HEK293 (cell line): ENCODE measurements at regions not wholly inside any gene's neighbourhood (a gene's known extent, or its start where the extent isn't known, plus 50 kb on each side); places are given as distances from the start of the nearest gene placed in this dataset.
A peak's percentile ranks its signal among the peaks of the same experiment; 100 is the strongest.

Source experiments
- CTCF ChIA-PET: fragments of 350-600 bp; formaldehyde crosslinking; extraction: SDS; loops from one replicate; lab custom pipeline; 2021; ENCODE audit warnings: antibody characterized with exemption; lab: Yijun Ruan, JAX
- POLR2A ChIA-PET: fragments of 300-600 bp; formaldehyde crosslinking; extraction: SDS; loops from one replicate; lab custom pipeline; 2020; ENCODE audit warnings: antibody characterized with exemption, inconsistent platforms; lab: Yijun Ruan, JAX
- H3K27ac ChIP-seq: fragments of 200-500 bp; sonication (Bioruptor generic); 2 replicates; pipeline ENCODE4 v1.5.1; 2014; ENCODE audit warnings: low read depth, low read length, control low read depth, inconsistent platforms; ENCODE audit errors: extremely low read depth
- H3K36me3 ChIP-seq, 2 experiments: fragments of 200-500 bp in 1 of 2; sonication (Bioruptor generic) in 1 of 2; 1 replicate in 1 of 2; 2 replicates in 1 of 2; pipeline ENCODE4 v1.5.1; 2014 to 2017; ENCODE audit warnings: inconsistent platforms in 2 of 2, low read length in 2 of 2; ENCODE audit not compliant: control insufficient read depth in 2 of 2, insufficient read depth in 1 of 2
- H3K4me1 ChIP-seq: fragments of 200-500 bp; sonication (Bioruptor generic); 2 replicates; pipeline ENCODE4 v1.5.1; 2014; ENCODE audit warnings: mild to moderate bottlenecking, low read length, inconsistent platforms; ENCODE audit not compliant: control insufficient read depth, insufficient read depth
- H3K4me3 ChIP-seq: 2 replicates; pipeline ENCODE4 v1.5.1; 2011; ENCODE audit warnings: low read depth, mild to moderate bottlenecking, control low read depth, low read length, moderate library complexity
- H3K9me3 ChIP-seq: fragments of 200-500 bp; sonication (Bioruptor generic); 2 replicates; pipeline ENCODE4 v1.5.1; 2014; ENCODE audit warnings: low read depth, low read length, inconsistent platforms; ENCODE audit not compliant: control insufficient read depth, insufficient read depth
- KLF16 ChIP-seq: fragments of 450-650 bp; formaldehyde crosslinking; IDR thresholded peaks from 2 replicates; pipeline ENCODE4 v1.5.1; 2017; ENCODE audit warnings: missing biosample characterization, missing genetic modification characterization
- MEIS1 ChIP-seq: sonication (generic); formaldehyde crosslinking; IDR thresholded peaks from 2 replicates; pipeline ENCODE4 v1.8.1; 2022; ENCODE audit warnings: missing genetic modification reagents, mild to moderate bottlenecking, borderline replicate concordance
- MZF1 ChIP-seq: fragments of 450-650 bp; formaldehyde crosslinking; IDR thresholded peaks from 2 replicates; pipeline ENCODE4 v1.5.1; 2017; ENCODE audit warnings: missing biosample characterization, missing genetic modification characterization, borderline replicate concordance
- ZBTB8A ChIP-seq: fragments of 450-650 bp; formaldehyde crosslinking; IDR thresholded peaks from 2 replicates; pipeline ENCODE4 v1.5.1; 2016; ENCODE audit warnings: missing biosample characterization, missing genetic modification characterization
- ZNF157 ChIP-seq: fragments of 450-650 bp; formaldehyde crosslinking; IDR thresholded peaks from 2 replicates; pipeline ENCODE4 v1.5.1; 2016; ENCODE audit warnings: missing biosample characterization, missing genetic modification characterization
- ZNF202 ChIP-seq: fragments of 450-650 bp; formaldehyde crosslinking; IDR thresholded peaks from 2 replicates; pipeline ENCODE4 v1.5.1; 2016; ENCODE audit warnings: missing biosample characterization, missing genetic modification characterization, borderline replicate concordance
- ZNF23 ChIP-seq: fragments of 450-650 bp; formaldehyde crosslinking; IDR thresholded peaks from 2 replicates; pipeline ENCODE4 v1.5.1; 2016; ENCODE audit warnings: missing biosample characterization, missing genetic modification characterization, borderline replicate concordance
- ZNF24 ChIP-seq: fragments of 450-650 bp; formaldehyde crosslinking; IDR thresholded peaks from 2 replicates; pipeline ENCODE4 v1.5.1; 2016; ENCODE audit warnings: missing biosample characterization, missing genetic modification characterization
- ZNF423 ChIP-seq: fragments of 450-650 bp; formaldehyde crosslinking; IDR thresholded peaks from 2 replicates; pipeline ENCODE4 v1.5.1; 2016; ENCODE audit warnings: missing biosample characterization, missing genetic modification characterization
- ZNF48 ChIP-seq: fragments of 450-650 bp; formaldehyde crosslinking; IDR thresholded peaks from 2 replicates; pipeline ENCODE4 v1.5.1; 2016; ENCODE audit warnings: missing biosample characterization, missing genetic modification characterization
- ZNF561 ChIP-seq: fragments of 450-650 bp; IDR thresholded peaks from 2 replicates; pipeline ENCODE4 v1.5.1; 2018; ENCODE audit warnings: missing biosample characterization, missing genetic modification characterization, borderline replicate concordance
- ZNF776 ChIP-seq: fragments of 450-650 bp; formaldehyde crosslinking; IDR thresholded peaks from 2 replicates; pipeline ENCODE4 v1.5.0; 2017; ENCODE audit warnings: missing biosample characterization, missing genetic modification characterization, borderline replicate concordance
- ZNF791 ChIP-seq: fragments of 450-650 bp; formaldehyde crosslinking; IDR thresholded peaks from 2 replicates; pipeline ENCODE4 v1.5.1; 2016; ENCODE audit warnings: missing biosample characterization, missing genetic modification characterization
- ZXDB ChIP-seq: fragments of 450-650 bp; formaldehyde crosslinking; IDR thresholded peaks from 2 replicates; pipeline ENCODE4 v1.5.1; 2016; ENCODE audit warnings: missing biosample characterization, missing genetic modification characterization
- TF ChIP-seq, protein P1 (sequence below): fragments of 450-650 bp; formaldehyde crosslinking; IDR thresholded peaks from 2 replicates; pipeline ENCODE4 v1.5.1; 2017; ENCODE audit warnings: missing biosample characterization, missing genetic modification characterization
- TF ChIP-seq, protein P2 (sequence below): fragments of 450-650 bp; formaldehyde crosslinking; IDR thresholded peaks from 2 replicates; pipeline ENCODE4 v1.5.1; 2016; ENCODE audit warnings: missing biosample characterization, missing genetic modification characterization
- TF ChIP-seq, protein P3 (sequence below): fragments of 450-650 bp; formaldehyde crosslinking; IDR thresholded peaks from 2 replicates; pipeline ENCODE4 v1.5.1; 2016; ENCODE audit warnings: missing biosample characterization, missing genetic modification characterization
- TF ChIP-seq, protein P4 (sequence below): fragments of 450-650 bp; formaldehyde crosslinking; IDR thresholded peaks from 2 replicates; pipeline ENCODE4 v1.5.0; 2017; ENCODE audit warnings: missing biosample characterization, missing genetic modification characterization, borderline replicate concordance
- TF ChIP-seq, protein P5 (sequence below): fragments of 450-650 bp; formaldehyde crosslinking; IDR thresholded peaks from 2 replicates; pipeline ENCODE4 v1.5.1; 2017; ENCODE audit warnings: missing biosample characterization, missing genetic modification characterization
- TF ChIP-seq, protein P6 (sequence below): fragments of 450-650 bp; formaldehyde crosslinking; IDR thresholded peaks from 2 replicates; pipeline ENCODE4 v1.5.1; 2016; ENCODE audit warnings: missing biosample characterization, missing genetic modification characterization

DNA sequence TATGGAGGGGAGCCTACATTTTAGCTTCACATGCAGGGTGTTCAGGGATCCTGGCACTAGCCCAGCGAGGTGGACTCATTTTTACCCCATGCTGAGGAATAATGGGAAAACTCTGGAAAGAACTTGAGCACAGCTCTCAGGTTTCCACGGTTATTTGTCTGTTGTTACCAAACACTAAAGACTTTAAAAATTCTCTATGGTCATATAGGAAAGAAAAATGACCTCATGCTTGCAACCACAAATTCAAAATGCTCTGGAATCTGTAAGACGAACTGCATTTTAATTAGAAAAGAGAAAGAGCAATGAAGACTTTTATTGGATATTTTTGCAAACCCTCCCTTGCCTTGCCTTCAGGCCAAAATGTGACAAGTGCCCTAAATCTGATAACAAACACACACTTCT is 606.9 kb downstream of the EBF1 start (continued):
- TF ChIP-seq, protein P1, sequence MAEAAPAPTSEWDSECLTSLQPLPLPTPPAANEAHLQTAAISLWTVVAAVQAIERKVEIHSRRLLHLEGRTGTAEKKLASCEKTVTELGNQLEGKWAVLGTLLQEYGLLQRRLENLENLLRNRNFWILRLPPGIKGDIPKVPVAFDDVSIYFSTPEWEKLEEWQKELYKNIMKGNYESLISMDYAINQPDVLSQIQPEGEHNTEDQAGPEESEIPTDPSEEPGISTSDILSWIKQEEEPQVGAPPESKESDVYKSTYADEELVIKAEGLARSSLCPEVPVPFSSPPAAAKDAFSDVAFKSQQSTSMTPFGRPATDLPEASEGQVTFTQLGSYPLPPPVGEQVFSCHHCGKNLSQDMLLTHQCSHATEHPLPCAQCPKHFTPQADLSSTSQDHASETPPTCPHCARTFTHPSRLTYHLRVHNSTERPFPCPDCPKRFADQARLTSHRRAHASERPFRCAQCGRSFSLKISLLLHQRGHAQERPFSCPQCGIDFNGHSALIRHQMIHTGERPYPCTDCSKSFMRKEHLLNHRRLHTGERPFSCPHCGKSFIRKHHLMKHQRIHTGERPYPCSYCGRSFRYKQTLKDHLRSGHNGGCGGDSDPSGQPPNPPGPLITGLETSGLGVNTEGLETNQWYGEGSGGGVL (tag by site-specific recombination): peak; percentile 22; the same call in 1 of the 2 replicates
- TF ChIP-seq KLF16 (no peak), ZNF157 (tag by site-specific recombination) (no peak), MEIS1 (CRISPR knock-in tag) (no peak), MZF1 (tag by site-specific recombination) (0 out of 2 replicates have a peak, but pooled peaks have one; percentile 47), ZNF791 (no peak)
- TF ChIP-seq, protein P2, sequence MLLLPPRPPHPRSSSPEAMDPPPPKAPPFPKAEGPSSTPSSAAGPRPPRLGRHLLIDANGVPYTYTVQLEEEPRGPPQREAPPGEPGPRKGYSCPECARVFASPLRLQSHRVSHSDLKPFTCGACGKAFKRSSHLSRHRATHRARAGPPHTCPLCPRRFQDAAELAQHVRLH (tag by site-specific recombination): no peak
- TF ChIP-seq, protein P3, sequence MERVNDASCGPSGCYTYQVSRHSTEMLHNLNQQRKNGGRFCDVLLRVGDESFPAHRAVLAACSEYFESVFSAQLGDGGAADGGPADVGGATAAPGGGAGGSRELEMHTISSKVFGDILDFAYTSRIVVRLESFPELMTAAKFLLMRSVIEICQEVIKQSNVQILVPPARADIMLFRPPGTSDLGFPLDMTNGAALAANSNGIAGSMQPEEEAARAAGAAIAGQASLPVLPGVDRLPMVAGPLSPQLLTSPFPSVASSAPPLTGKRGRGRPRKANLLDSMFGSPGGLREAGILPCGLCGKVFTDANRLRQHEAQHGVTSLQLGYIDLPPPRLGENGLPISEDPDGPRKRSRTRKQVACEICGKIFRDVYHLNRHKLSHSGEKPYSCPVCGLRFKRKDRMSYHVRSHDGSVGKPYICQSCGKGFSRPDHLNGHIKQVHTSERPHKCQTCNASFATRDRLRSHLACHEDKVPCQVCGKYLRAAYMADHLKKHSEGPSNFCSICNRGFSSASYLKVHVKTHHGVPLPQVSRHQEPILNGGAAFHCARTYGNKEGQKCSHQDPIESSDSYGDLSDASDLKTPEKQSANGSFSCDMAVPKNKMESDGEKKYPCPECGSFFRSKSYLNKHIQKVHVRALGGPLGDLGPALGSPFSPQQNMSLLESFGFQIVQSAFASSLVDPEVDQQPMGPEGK (tag by site-specific recombination): no peak

DNA sequence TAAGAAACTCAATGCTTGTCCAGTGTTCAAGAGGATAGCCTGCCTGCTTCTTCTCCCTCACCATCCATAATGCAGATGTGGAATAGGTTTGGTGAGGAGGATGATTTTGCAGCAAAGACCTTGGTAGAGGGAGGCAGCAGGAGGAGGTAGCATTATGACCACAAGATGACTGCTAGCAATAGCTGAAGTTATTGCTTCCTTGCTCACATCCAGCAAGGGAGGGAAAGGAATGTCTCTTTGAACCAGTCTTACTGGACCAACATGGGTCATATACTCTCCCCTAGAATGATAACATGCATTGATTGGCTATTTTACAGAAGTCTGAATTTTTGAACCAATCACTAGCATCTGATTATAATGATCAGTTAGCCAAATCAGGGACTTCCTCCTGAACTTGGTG is 607.6 kb downstream of the EBF1 start:
- POLR2A ChIA-PET: no interaction called here

More for the DNA sequence above, 607.6 kb downstream of the EBF1 start:
- Histone ChIP-seq H3K4me3 (no peak overlapping the region), H3K27ac (no peak overlapping the region), H3K36me3 (no peaks in the 10 kb centered on the region), H3K4me1 (peaks cover 5% of the 10 kb centered on the region), H3K9me3 (no peaks in the 10 kb centered on the region)
- CTCF ChIA-PET: interaction anchor here (0.8 kb wide), 1 partner anchor 519 kb away, joined by 3 read pairs; no protein-coding TSS in a partner anchor
- no peak for TF ChIP-seq ZNF24
- no peak for TF ChIP-seq ZNF48 (tag by site-specific recombination)
- no peak for TF ChIP-seq ZNF23
- TF ChIP-seq, protein P4, sequence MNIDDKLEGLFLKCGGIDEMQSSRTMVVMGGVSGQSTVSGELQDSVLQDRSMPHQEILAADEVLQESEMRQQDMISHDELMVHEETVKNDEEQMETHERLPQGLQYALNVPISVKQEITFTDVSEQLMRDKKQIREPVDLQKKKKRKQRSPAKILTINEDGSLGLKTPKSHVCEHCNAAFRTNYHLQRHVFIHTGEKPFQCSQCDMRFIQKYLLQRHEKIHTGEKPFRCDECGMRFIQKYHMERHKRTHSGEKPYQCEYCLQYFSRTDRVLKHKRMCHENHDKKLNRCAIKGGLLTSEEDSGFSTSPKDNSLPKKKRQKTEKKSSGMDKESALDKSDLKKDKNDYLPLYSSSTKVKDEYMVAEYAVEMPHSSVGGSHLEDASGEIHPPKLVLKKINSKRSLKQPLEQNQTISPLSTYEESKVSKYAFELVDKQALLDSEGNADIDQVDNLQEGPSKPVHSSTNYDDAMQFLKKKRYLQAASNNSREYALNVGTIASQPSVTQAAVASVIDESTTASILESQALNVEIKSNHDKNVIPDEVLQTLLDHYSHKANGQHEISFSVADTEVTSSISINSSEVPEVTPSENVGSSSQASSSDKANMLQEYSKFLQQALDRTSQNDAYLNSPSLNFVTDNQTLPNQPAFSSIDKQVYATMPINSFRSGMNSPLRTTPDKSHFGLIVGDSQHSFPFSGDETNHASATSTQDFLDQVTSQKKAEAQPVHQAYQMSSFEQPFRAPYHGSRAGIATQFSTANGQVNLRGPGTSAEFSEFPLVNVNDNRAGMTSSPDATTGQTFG: no peak
- TF ChIP-seq, protein P5, sequence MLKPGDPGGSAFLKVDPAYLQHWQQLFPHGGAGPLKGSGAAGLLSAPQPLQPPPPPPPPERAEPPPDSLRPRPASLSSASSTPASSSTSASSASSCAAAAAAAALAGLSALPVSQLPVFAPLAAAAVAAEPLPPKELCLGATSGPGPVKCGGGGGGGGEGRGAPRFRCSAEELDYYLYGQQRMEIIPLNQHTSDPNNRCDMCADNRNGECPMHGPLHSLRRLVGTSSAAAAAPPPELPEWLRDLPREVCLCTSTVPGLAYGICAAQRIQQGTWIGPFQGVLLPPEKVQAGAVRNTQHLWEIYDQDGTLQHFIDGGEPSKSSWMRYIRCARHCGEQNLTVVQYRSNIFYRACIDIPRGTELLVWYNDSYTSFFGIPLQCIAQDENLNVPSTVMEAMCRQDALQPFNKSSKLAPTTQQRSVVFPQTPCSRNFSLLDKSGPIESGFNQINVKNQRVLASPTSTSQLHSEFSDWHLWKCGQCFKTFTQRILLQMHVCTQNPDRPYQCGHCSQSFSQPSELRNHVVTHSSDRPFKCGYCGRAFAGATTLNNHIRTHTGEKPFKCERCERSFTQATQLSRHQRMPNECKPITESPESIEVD (tag by site-specific recombination): no peak
- no peak for TF ChIP-seq ZNF561 (tag by site-specific recombination)
- no peak for TF ChIP-seq ZXDB (tag by site-specific recombination)
- no peak for TF ChIP-seq ZNF423 (tag by site-specific recombination)
- TF ChIP-seq, protein P6, sequence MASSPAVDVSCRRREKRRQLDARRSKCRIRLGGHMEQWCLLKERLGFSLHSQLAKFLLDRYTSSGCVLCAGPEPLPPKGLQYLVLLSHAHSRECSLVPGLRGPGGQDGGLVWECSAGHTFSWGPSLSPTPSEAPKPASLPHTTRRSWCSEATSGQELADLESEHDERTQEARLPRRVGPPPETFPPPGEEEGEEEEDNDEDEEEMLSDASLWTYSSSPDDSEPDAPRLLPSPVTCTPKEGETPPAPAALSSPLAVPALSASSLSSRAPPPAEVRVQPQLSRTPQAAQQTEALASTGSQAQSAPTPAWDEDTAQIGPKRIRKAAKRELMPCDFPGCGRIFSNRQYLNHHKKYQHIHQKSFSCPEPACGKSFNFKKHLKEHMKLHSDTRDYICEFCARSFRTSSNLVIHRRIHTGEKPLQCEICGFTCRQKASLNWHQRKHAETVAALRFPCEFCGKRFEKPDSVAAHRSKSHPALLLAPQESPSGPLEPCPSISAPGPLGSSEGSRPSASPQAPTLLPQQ: no peak
- TF ChIP-seq ZNF776: no peak
- TF ChIP-seq ZBTB8A (tag by site-specific recombination): no peak
- TF ChIP-seq ZNF202 (tag by site-specific recombination): no peak
